ELF-1 (cell line): ENCODE measurements at regions not wholly inside any gene's neighbourhood (a gene's known extent, or its start where the extent isn't known, plus 50 kb on each side); places are given as distances from the start of the nearest gene placed in this dataset.

ENCODE experiments used
- DNase-seq: peaks from one replicate; pipeline ENCODE4 v3.0.0-alpha.2; 2016; ENCODE audit warnings: low read depth, low spot score

DNA sequence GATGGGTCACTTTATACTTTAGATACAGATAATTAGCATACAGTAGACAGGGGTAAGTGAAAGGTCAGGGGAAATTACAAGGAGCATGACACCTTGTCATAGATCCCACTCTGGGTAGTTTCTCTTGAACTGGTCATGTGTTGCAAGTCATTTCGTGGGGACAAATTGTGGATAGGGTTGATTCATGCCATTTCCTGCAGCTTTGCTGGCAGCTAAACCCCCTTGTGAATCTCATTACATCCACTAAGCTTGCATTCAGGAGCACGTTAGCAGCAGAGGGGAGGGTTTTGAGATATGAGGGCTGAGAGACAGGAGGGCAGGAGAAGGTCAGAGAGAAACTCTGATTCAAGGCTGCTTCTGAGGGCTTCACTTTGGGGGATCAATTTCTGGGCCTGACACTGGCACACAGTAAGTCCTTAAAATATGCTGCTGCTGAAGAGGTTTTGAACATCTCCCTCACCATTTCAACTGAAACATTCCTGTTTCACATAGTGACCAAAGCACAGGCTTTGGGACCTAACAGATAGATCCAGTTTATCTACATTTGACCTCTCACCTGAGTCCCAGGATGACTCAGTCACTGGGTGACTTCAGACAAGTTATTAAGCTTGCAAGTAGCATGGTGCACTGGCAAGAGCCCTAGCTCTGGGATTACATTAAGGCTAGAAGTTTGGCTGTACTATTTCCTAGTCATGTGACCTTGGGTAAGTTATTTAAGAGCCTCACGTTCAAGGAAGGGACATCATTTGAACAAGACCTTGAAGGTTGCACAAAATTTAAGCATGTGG lies 206.0 kb upstream of the USP24 start:
- DNase-seq = no peak

DNA sequence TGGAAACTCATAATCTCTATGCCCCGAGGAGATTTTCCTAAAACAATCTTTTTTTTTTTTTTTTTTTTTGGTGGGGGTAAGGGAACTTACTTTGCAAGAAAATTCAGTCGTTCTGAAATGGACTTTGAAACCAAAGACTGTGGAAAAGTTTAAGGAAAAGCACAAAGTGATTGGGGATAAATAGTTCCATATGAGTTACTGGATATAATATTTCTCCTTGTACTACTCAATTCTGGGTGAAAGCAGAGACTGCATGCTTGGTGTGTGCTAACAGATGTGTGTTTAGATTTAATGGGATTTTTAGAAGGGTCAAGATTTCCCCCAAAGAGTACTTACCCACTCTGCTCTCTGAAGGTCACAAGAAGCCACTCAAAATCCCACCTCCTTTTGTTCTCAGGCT lies 204.9 kb upstream of the USP24 start:
- no peak for DNase-seq

DNA sequence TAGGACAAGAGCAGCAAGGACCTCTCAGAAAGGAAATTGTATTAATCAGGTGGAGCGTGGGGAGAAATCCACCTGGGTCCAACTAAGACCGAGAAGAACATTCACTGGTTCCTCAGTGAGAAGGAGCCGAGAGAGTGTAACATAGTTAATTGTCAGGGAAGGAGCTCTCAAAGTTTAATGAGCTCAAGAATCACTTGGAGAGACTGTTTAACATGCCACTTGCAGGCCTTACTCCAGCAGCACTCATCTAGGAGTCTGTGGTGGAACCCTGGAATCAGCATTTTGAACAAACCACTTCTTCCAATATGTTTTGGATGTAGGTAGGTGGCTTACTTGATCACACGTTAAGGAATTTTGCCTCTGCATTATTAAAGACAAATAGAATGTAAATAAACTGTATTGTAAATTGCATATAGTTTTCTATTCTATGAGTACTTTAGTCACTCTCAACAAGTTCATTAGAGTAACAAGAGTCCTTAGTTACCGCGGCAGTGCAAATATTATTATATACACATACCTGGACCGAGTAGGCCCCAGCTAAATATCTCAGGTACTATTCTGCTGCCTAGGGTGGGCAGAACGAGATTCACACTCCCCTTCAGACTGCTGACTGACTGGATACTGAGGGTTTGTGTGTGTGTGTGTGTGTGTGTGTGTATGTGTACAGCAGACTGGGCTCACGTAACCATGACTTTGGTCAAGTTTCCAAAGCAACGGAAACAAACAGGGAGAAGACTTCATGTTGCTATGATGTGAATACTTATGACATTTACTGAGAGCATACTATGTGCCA lies 203.2 kb upstream of the USP24 start:
- no peak for DNase-seq

DNA sequence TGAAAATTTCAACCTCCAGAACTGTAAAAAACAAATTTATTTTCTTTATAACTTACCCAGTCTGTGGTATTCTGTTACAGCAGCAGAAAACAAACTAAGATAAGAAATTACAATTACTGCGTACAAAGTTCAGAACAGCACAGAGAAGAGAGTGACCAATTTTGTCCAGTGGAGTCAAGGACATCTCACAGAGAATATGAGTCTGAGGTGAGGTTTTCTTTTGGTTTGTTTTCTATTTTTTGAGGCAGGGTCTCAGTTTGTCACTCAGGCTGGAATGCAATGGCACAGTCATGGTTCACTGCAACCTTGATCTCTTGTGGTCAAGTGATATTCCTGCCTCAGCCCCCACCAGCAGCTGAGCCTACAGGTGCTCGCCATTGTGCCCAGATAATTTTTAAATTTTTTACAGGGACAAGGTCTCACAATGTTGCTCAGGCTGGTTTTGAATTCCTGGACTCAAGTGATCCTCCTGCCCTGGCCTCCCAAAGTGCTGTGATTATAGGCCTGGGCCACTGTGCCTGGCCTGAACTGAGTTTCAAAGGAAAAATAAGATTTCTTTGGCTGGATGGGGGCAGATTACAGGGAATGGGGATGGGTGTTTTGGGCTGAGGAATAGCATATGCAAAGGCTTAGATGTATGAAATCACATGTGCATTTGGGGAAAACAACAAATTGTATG lies 201.1 kb upstream of the USP24 start:
- no peak for DNase-seq

DNA sequence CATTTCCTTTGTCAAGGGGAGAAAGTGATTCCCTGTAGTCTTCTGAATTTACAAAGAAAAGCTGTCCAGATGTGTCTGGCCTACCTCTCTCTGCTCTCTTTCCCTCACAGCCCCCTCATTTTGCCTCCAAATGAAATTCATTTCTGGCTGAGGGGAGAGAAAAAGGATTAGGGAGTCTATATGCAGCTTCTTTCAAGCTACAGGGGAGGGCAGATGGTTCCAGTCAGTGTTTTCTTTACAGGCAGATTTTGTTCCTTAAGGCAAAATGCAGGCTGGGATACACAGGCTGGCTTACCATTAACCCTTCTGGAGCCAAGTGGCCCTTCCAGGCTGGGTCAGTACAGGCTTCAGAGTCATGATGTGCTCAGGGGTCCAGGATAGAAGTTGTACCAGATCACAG lies 198.1 kb upstream of the USP24 start:
- DNase-seq = peak; percentile 41

DNA sequence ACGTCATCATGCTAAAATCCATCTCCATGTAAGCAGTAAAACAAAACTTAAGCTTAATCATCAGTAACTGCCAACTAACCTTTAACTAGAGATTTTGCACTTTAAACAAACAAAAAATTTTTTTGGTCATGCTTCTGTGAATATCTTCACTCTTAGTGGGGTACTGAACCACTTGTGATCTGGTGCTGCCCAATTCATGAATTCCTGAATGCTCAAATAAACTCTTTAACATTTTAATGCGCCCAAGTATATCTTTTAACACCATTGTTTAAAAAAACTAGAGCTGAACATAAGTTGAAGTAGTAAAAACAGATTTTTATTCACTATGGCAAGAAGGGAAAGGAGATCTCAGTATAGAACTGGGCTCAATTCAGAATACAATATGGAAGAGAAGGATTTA lies 196.9 kb upstream of the USP24 start:
- no peak for DNase-seq

DNA sequence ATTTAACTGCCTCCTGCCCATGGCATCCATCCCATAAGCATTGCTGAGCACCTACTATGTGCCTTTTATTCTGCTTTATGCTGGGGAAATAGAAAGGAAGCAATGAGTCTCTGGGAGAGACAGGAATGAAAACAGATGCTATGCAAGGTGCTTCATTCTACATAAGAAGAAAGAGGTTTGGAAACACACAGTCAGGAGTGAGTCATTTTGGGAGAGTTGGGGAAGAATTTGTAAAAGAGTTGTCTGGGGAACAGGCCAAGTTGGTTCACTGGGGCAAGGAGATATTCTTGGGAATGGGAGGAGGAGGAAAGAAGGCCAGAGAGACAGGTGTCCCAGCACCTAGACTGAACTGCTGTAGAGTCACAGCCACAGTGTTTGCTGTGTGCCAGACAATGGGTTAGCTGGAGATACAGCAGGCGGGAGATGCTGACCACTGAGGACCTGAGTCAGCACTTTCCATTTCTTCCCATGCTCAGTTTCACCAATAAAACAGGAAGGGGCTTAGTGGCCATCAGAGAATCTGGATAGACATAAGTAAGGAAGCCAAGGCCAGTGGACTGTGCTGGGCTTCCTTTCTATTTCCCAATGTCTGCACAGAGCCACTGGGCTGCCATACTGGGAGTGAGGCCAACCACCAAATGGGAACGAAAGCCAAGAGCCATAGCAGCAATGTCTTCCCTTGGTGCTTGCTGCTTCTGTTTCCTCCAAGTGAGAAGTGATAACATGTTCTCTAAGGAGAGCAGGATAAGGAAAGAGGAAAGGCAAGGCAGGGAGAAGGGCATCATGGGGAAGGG lies 187.7 kb upstream of the USP24 start:
- no peak for DNase-seq

DNA sequence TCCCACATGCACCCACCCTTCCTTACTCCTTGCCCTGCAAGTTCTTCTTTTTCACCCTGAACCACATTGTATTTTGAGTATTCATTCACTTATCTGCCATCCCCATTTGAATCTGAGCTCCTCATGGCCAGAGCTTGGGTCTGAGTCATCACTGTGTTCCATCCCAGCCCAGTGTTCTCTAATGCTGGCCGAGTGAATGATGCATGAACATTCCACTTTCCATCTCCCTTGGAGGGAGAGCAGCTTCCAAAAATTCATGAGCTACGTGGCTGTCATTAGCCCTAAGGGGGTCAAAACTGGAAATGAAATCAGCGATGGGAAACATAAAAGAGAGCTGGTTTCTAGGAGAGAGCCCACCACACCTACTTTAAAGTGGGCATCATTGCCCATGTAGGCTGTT lies 187.0 kb upstream of the USP24 start:
- no peak for DNase-seq

DNA sequence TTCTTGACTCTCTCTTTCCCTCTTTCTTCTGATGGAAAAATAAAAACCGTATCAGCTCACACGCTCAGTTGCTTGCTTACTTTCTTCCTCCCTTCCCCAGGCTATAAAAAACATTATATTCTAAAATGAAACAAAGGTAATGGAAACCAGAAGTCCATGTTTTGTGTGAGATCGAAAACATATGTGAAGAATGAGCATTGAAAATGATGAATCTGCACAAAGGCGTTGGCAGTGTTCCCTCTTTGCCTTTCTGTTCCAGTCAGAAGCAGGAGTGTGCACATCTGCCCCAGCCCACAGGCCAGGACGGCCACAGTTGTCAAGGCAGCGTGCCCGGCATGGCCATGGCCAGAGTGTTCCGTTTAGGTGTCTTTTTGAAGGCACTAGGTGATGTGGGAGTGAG lies 185.3 kb upstream of the USP24 start:
- DNase-seq = no peak

DNA sequence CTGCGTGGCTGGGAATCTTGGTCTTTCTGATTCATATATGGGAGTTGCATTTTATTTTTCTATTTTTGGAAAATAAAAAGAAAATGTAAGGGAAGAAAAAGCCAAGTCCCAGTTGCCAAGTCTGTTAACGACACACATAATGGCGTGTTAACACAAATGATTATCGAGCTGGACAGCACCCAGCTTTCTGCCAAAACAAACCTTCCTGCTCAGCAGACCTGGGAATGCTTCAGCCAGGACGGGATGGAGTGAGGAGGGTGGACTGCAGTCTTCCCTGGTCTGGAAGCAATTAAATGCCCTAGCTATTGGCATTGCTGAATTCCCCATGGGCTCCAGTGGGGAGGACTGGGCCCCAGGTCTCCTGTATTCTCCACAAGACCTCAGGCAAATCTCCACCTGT lies 184.2 kb upstream of the USP24 start:
- DNase-seq = no peak

DNA sequence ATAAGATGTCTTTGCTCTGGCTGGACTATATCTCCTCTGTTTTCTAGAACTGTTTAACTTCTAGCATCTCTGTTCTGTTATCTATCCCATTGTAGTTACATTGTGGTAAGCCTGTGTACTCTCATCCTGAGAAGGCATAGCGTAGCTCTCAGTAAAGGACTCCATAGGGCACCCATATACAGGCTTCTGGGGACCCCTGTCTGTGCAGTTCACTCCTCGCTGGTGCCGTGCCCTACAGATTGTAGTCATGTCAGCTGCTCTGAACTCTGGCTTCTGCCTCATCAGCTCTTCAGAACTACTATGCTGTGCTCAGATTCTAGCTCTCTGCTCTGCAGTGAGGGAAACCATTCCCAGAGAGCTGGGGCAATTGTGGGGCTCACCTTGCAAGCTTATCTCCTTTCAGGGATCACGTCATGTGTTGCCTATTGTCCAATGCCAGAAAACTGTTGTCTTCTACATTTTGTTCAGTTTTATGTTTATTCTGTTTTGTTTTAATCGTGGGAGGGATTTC lies 181.3 kb upstream of the USP24 start:
- no peak for DNase-seq

GRCh38 chr1:55388960-55389359 lies 173.8 kb upstream of the USP24 start:
- no peak for DNase-seq

GRCh38 chr1:55387145-55387544 lies 172.0 kb upstream of the USP24 start:
- DNase-seq = no peak

DNA sequence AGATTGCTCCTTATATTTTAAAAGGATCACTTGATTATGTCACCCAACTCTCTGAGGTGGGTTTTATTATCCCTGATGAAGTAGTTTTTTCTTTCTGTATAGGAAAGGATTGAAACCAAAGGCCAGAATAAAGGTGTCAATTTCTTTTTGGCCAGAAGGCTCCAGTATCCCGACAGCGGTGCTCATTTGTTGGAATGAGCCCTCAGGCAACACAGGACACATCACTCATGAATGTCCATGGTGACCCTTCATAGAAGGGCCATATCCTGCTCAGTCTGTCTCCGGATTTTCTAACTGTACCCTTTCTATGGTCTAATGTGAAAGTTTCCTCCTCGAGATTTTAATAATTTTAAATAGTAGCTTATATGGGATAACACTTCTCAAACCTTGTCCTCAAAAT lies 171.3 kb upstream of the USP24 start:
- no peak for DNase-seq

DNA sequence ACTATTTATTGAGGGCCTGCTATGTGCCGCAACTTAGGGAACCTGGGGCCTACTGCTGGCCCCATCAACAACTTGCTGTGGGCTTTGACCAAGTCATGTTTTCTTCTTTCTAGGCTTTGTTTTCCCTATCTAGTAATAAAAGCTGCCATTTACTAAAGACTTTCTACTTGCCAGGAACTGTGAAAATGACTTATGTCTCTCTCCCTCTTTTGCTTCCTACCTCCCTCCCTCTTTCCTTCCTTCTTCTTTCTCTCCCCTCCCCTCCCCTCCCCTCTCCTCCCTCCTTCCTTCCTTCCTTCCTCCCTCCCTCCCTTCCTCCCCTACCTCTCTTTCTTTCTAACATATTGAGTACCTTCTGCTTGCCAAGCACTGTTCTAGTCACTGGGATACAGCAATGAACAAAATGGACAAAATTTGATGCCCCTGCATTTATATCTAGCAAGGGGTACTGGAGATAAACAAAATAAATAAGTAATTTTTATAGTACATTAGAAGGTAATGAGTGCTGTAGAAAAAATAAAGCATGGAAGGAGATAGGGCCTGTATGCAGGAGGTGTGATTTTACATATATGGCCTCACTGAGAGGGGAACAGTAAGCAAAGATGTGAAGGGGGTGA lies 170.3 kb upstream of the USP24 start:
- DNase-seq = no peak

DNA sequence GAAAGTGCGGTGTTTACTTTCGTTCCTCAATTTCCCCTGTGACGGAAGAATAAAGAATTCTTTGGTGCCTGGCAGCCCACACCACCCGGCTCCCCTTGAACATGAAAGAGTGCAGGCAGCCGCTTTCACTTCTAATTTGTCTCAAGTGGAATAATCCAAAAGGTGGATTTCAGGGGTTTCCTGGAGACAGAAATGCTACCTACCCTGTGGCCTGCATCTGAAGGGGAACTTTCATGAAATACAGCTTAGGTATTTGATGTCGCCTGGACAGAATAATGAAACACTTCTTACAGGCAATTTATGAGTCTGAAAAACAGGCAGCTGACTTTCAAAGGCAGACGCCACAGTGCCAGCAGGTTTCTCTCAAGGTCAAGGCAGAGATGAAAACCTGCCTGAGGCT lies 169.5 kb upstream of the USP24 start:
- no peak for DNase-seq

- no peak for DNase-seq
Measured at GRCh38 chr1:55382806-55383305, 167.7 kb upstream of the USP24 start.

GRCh38 chr1:55381983-55382382 lies 166.8 kb upstream of the USP24 start:
- no peak for DNase-seq

- DNase-seq = no peak
Measured at GRCh38 chr1:55381491-55381890, 166.3 kb upstream of the USP24 start.

DNA sequence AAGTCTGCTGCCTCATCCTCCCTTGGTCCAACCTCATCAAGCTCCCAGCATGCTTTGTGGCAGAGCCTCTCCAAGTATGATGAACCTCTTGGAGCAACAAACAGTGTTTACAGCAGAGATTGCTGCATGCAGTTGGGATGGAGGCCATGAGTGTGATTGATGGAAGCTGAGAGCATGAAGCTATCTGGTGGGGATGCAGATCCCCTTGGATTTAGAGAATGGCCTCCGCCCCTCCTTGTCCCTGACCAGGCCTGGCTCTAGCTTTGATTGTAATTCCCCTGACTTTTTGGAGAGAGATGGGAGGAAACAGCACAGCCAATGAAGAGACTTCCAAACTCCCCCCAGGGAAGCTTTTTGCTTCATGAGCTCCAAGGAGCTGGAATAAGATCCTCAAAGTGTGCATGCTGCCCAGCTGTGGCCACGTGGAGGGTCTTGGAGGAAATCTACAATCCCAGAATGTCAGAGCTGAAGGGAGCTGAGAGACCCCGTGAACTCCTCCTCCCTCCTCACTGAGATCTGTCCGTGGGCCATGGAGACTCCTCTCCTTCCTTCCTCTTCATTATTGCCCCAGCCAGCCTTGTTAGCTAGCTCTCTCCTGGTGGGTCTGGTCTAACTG lies 165.3 kb upstream of the USP24 start:
- DNase-seq = no peak

- peak; percentile 75 for DNase-seq
Measured at GRCh38 chr1:55378582-55378981, 163.4 kb upstream of the USP24 start.
